ENCODE measurements at regions not wholly inside any gene's neighbourhood (a gene's known extent, or its start where the extent isn't known, plus 50 kb on each side); places are given as distances from the start of the nearest gene placed in this dataset.

DNA sequence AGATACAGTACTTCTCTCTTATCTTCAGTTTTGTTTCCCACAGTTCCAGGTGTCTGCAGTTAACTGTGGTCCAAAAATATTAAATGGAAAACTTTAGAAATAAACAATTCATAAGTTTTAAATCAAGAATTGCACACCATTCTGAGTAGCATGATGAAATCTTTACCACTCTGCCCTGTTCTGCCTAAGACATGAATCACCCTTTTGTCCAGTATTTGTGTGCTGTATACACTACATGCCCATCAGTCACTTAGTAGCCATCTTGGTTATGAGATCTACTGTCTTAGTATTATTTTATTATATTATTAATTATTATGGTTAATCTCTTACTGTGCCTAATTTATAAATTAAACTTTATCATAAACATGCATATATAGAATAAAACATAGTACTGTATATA lies 279.0 kb downstream of the OGFRL1 start (continued):
- TF ChIP-seq, protein P1, sequence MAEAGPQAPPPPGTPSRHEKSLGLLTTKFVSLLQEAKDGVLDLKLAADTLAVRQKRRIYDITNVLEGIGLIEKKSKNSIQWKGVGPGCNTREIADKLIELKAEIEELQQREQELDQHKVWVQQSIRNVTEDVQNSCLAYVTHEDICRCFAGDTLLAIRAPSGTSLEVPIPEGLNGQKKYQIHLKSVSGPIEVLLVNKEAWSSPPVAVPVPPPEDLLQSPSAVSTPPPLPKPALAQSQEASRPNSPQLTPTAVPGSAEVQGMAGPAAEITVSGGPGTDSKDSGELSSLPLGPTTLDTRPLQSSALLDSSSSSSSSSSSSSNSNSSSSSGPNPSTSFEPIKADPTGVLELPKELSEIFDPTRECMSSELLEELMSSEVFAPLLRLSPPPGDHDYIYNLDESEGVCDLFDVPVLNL (IDR thresholded peaks at IDR 0.05; ENCODE audit: low read depth, low read length): no peak
- TF ChIP-seq ZNF217 (IDR thresholded peaks at IDR 0.05): no peak
- no peak for TF ChIP-seq ZBTB4 (CRISPR knock-in tag; IDR thresholded peaks at IDR 0.05)
- TF ChIP-seq TCF3 (IDR thresholded peaks at IDR 0.05; ENCODE audit: borderline replicate concordance, insufficient read depth, low read depth, low read length): no peak

DNA sequence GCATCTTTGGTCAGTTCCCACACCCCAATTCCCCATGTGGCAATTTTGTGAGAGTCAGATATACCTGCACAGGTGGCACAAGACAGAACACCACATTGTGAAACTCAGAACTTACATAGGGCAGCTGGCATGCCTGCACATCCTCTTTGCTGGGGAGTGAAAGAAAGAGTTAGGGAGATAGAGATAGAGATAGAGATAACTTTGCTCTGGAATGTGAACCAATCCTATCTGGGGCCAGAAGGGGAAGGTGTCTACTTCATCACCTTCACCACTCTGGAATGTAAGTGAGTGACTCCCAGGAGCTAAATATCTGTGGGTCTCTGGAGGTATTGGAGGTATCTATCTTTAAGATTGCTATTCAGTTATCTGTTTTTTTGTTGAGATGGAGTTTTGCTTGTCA lies 289.2 kb downstream of the OGFRL1 start:
- H3K27ac ChIP-seq (ENCODE audit: control insufficient read depth, insufficient read depth): no peak overlapping the region
- ATAC-seq: no peak
- in situ Hi-C loops (cut with MboI) (no loop called here), intact Hi-C loops (cut with micrococcal nuclease; ENCODE audit: unreplicated experiment) (no loop called here)
- RAD21 ChIA-PET (ENCODE audit: unreplicated experiment): no interaction called here
- no peak for FAIRE-seq
- H3K27me3 ChIP-seq (replicated peaks in 1 of 2; ENCODE audit: control insufficient read depth in 2 of 2, insufficient read depth in 2 of 2, low read length in 1 of 2): no peaks in the 10 kb centered on the region
- no peaks in the 10 kb centered on the region for H4K20me1 ChIP-seq (ENCODE audit: control insufficient read depth, insufficient read depth)
- no TSS peak for BruUV-seq (replicated peaks)
- no peak overlapping the region for H3K4me3 ChIP-seq
- no peak overlapping the region for H3K9ac ChIP-seq (ENCODE audit: control insufficient read depth, insufficient read depth, low read length)
- CTCF ChIA-PET: no interaction called here
- H3K4me2 ChIP-seq (ENCODE audit: control insufficient read depth, insufficient read depth): no peak overlapping the region
- SMC1A ChIA-PET (ENCODE audit: uncharacterized antibody, unreplicated experiment): interaction anchor here (1.1 kb wide), 1 partner anchor 47 kb away, joined by 4 read pairs; no protein-coding TSS in a partner anchor
- no peak for DNase-seq (ENCODE audit: low read depth, low spot score)
- no peaks in the 10 kb centered on the region for H3K4me1 ChIP-seq (ENCODE audit: control insufficient read depth, insufficient read depth, low read length)
- H2AFZ ChIP-seq (ENCODE audit: control insufficient read depth, low read depth, low read length): no peak overlapping the region
- no peaks in the 10 kb centered on the region for H3K79me2 ChIP-seq (ENCODE audit: control insufficient read depth, insufficient read depth, low read length)
- no peaks in the 10 kb centered on the region for H3K36me3 ChIP-seq (ENCODE audit: control insufficient read depth in 2 of 2, insufficient read depth in 2 of 2, low read length in 1 of 2)
- POLR2A ChIA-PET: no interaction called here
- H3K9me3 ChIP-seq (replicated peaks; ENCODE audit: control insufficient read depth, insufficient read depth, low read length): no peaks in the 10 kb centered on the region
- TF ChIP-seq BCL3 (IDR thresholded peaks at IDR 0.05; ENCODE audit: borderline replicate concordance, insufficient read depth, low read depth, low read length, poor library complexity, severe bottlenecking): no peak
- no peak for TF ChIP-seq RAD51 (IDR thresholded peaks at IDR 0.05)
- TF ChIP-seq BMI1 (IDR thresholded peaks at IDR 0.05; ENCODE audit: borderline replicate concordance): no peak
- TF ChIP-seq, protein P1 (IDR thresholded peaks at IDR 0.05; ENCODE audit: low read depth, low read length): no peak
- no peak for TF ChIP-seq RELA (IDR thresholded peaks at IDR 0.05; ENCODE audit: borderline replicate concordance, partially characterized antibody)
- TF ChIP-seq POLR2AphosphoS5 (IDR thresholded peaks at IDR 0.05; ENCODE audit: low read length): no peak
- TF ChIP-seq NR2C2 (IDR thresholded peaks at IDR 0.05; ENCODE audit: borderline replicate concordance, control insufficient read depth, insufficient read length, low read depth): no peak
- no peak for TF ChIP-seq STAT3 (IDR thresholded peaks at IDR 0.05; ENCODE audit: low read depth, low read length)
- TF ChIP-seq MLLT1 (IDR thresholded peaks at IDR 0.05): no peak
- no peak for TF ChIP-seq KLF5 (IDR thresholded peaks at IDR 0.05; ENCODE audit: partially characterized antibody)
- no peak for TF ChIP-seq HDAC2 (IDR thresholded peaks at IDR 0.05)
- TF ChIP-seq NFYB (IDR thresholded peaks at IDR 0.05; ENCODE audit: insufficient read depth, low read depth, low read length): no peak
